ACHN (cell line): ENCODE measurements at regions not wholly inside any gene's neighbourhood (a gene's known extent, or its start where the extent isn't known, plus 50 kb on each side); places are given as distances from the start of the nearest gene placed in this dataset.

ENCODE experiments used
- DNase-seq: peaks from one replicate; pipeline ENCODE4 v3.0.0-alpha.2; 2015
- in situ Hi-C: cut with HindIII; loops from 2 replicates; pipeline ENCODE4 v1.10.0; 2017; ENCODE audit warnings: low sequenced_read_pairs, low pct_ligation_motif_present, low pct_unique_long_range_greater_than_20kb

DNA sequence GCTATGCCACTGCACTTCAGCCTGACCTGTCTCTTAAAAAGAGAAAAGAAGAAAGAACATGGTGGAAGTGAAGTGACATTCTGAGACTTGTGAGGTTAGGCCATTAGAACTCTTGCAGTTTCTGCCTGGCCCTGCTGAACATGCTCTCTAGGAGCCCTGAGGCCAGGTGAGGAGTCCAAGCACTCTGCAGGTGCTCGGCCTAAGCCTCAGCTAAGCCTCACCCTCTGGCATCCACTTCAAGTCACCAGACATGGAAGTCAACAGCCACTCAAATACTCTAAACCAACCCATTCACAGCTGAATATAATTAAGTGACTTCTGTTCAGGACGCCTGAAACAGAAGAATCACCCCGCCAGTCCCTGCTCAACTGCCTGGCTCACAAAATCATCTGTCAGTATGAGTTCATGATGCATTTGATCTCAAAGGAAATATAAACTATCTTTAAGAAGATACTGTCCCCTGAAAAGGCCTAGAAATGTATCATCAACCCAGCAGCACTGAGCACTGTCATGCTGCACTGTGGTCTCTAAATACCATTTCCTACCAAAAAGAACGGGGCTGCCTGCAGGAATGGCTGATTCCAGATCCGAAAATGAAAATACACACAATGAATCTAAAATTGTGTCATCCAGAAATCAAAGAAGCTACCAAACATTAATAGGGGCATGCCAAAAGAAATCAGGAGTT is 118.8 kb downstream of the PSMG1 start:
- in situ Hi-C loops: no loop called here
- no peak for DNase-seq

DNA sequence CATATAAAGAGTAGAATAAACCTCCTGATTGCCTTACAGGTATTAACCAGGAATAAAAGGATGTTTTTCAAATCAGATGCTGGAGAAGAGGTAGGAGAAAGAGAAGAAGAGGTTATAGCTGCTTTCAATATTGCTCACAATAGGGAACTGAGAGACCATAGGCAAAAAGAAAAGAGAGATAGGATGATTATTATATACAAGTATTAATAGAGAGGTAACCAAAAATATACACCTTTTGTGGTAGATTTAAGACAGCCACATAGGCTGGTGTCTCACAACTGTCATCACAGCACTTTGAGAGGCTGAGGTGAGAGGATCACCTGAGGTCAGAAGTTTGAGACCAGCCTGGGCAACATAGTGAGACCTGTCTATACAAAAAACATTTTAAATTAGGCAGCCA is 119.7 kb downstream of the PSMG1 start:
- in situ Hi-C loops: no loop called here
- no peak for DNase-seq

DNA sequence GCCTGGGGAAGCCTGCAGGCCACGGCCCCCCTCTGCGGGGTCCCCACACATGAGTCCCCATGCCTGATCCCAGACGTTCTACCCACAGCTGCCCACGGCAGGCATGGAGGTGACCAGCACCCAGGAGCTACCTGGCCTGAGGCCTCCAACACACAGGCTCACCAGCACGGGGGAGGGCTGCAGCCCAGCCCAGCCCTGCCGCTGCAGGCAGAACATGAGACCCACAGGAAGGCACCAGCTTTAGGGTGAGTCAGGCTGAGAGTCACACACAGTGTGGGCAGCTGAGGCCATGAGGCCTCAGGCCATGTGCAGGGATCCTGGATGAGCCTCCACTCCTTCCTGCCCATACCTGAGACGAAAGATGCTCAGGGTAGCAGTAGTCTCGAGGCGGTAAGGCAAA is 121.1 kb downstream of the PSMG1 start:
- in situ Hi-C loops: no loop called here
- DNase-seq: no peak

DNA sequence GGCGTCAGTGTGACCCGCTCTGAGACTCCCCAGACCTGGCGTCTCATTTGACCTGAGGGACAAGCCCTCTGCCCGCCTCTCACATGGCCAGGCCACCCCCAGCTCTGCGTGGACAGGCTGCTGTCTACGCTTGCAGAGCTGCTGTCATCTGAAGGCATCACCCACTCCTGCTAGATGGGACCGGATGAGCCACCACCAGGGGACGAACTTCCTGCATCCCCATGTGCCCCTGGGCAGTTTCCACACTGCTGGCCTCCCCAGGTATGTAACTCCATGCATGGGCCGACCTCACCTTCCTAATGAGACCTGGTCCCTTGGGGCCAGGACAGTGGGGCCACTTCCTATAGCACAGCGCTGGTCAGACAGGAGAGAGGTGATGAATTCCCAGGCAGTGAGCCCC is 121.5 kb downstream of the PSMG1 start:
- no peak for DNase-seq
- in situ Hi-C loops: no loop called here

DNA sequence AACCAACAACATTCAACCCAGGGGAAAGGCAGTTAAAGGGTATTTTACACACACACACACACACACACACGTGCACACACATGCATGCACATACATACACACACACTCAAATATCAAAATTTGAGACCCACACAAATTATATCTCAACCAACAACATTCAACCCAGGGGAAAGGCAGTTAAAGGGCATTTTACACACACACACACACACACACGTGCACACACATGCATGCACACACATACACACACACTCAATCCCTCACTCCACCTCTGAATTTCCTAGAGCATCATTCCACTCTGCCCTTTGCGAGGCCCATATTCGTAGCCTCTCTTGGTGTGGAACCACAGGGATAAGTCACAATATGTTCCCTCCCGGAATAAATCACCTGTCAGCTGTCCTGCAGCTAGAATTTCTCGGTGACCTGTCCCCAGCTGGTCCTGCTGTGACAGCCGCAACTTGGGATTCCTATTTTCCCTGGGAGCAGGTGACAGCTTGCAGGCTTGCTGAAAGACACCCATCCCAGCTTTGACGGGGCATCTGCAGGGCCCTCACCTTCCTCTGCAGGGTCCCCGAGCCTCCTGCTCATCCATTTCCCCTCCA is 122.7 kb downstream of the PSMG1 start:
- in situ Hi-C loops: no loop called here
- DNase-seq: no peak

DNA sequence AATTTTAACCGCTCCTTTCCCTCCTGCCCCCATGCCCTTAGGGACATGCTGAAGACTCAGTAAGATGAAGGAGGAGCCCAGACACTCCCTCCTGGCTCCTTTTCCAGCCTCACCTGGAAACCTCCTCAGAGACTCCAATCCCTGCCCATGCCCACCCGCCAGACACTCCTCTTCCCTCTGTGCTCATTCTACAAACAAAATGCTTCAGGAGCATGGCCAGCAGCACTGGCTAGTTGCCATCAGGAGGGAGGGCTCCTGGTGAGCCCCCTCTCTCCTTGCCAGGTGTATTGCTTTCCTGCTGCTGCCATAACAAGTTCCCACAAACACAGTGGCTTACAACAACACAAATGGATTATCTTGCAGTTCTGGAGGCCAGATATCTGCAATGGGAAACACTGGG is 126.1 kb downstream of the PSMG1 start:
- in situ Hi-C loops: no loop called here
- no peak for DNase-seq

DNA sequence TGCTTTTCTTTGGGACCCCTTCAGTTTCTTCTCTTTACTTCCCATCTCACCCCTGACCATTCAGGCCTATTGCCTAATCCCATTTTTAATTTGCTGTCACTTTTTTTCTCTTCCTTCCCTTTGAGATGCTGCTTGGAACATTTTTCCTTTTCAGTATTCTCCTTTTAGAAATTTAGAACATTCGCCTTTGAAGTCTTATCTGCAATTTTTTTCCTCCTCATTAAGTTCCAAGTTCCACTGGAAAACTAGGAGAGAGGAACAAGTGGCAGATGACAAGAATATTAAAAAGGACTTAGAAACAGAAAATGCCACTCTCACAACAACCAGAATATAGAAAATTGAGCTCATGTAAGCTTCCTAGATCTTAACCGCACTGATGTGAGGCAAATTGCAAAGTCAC is 126.6 kb downstream of the PSMG1 start:
- in situ Hi-C loops: no loop called here
- DNase-seq: no peak

DNA sequence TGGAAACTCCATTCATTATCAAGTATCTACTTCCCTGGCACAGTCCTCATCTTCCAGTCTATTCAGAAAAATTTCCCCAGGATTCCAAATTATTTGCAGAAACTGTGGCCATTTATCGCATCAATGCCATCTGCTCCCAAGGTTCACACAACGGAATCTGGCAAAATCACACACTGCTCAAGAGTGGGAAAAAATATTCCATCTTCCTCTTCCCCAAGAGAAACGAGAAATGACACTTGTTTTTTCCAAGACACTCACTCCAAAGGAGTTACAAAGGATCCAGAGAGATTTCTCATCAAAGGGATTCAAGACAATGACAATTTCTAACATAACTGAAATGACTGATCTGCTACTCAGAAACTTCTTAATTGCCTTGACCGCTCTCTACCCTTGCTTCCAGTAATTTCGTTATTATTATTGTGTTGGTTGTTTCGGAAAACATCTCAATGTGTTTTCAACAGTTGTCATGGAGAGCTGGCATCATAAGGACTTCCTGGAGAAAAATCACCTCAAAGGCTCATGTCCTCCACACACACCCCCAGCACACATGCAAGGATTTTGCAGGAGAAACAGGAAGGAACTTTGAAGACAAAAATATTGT is 128.0 kb downstream of the PSMG1 start:
- in situ Hi-C loops: no loop called here
- no peak for DNase-seq

DNA sequence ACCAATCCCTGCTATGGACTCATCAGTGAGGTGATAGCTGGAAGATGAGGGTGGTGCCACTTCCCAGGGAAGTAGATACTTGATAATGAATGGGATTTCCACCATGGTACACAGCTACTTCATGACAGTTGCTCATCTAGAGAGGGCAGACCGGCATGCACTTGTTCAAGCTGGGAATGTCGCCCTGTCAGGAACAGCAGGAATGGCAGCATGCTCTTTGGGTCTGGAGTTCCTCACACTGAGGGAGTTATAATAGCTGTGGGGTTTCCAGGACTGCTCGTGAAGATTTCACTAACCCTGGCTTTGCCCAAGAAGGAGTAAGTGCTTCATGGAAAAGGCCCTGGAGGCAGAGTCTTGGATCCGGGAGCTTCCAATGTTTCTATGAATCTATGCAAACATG is 129.2 kb downstream of the PSMG1 start:
- no peak for DNase-seq
- in situ Hi-C loops: no loop called here

DNA sequence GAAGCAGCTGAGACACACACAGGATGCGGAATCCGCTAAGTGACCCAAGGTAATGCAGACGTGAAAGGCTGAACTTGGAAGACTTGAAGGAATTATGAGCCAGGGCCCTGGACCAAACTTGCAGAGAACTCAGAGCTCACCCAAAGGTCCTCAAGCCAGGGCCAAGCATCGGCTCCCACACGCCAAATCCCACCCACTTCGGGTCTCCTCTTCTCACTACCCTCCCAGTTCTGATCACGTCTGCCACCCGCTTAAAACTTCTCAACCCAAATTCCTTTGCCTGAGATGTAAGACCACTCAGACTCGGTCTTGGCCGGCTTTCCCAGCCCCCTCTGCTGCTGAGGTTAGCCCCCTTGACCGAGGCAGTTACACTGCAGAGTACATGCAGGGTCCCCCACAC is 130.1 kb downstream of the PSMG1 start:
- DNase-seq: no peak
- in situ Hi-C loops: no loop called here

DNA sequence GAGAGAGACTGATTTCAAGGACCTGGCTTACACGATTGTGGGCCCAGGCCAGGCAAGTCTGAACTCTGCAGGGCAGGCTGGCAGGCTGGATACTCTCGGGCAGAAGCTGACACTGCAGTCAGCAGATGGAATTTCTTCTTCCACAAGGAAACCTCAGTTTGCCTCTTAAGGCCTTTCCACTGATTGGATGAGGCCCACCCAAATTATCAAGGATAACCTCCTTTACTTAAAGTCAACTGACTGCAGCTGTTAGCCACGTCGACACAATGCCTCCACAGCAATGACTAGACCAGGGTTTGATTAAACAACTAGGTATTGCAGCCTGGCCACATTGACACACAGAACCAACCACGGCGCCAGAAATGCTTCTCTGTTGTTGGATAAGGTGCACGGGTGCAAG is 130.5 kb downstream of the PSMG1 start:
- no peak for DNase-seq

DNA sequence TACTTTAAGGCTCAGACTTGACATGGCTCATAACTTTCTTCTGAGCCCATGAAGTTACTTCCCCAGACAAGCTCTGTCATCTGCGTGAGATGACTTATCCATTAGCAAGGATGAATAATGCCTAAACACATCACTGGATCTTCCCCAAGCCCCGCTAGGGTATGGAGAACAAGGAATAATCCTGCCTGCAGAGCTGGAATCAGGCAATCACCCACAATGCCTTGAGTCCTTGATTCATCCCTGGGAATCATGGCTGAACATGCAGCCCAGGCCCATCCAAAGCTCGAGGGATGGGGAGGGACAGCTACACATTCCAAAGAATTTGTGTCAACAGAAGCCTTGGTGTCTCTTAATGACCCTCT is 131.7 kb downstream of the PSMG1 start:
- in situ Hi-C loops: no loop called here
- no peak for DNase-seq

More for the DNA sequence above, 130.5 kb downstream of the PSMG1 start:
- in situ Hi-C loops: no loop called here

DNA sequence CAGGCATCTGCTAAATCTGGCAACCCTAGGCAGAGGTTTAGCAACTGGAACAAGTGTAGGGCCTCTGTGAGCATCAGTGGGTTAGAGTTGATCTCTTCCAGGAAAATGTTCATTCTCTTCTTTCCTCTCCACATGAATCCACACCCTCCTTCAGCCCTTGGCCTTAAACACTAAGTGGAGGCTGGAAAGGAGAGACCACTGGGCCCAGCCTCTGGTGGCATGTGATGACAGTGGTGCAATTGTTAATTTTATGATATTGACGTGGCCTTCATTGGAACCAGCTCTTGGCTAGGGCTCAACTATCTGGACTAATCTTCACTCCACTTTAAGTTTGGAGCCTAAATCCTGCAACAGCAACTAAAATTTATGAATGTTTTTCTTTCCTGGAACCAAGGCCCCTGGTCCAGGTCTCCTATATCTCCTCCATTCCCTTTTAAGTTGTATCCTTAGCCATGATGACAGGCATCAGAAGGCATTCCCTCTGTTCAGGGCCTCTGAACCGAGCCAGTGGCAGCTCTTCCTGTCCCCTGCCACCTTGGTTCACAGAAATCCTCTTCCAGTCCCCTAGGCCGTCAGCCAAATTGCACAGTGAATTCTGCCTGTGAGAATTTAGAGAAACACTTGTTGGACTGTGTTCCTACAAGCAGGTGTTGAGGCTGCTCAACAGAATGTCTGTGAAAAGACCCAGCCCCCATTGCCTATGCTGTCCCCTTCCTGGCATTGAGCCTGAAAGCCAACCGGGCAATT is 132.2 kb downstream of the PSMG1 start:
- DNase-seq: no peak

DNA sequence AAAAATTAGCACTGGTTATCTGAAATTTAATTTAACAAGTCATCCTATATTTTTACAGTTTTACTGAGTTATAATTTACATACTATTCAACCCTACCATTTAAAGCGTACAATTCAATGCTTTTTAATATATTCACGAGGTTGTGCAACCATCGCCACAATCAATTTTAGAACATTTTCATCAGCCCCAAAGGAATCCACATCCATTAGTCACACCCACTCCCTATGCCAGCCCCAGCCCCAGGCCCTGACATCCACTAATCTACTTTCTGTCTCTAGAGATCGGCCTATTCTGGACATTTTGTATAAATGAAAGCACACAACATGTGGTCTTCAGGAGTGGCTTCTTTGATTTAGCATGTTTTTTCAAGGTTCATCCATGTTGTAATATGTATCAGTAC is 134.7 kb downstream of the PSMG1 start:
- in situ Hi-C loops: no loop called here
- no peak for DNase-seq

More for the DNA sequence above, 132.2 kb downstream of the PSMG1 start:
- in situ Hi-C loops: no loop called here

DNA sequence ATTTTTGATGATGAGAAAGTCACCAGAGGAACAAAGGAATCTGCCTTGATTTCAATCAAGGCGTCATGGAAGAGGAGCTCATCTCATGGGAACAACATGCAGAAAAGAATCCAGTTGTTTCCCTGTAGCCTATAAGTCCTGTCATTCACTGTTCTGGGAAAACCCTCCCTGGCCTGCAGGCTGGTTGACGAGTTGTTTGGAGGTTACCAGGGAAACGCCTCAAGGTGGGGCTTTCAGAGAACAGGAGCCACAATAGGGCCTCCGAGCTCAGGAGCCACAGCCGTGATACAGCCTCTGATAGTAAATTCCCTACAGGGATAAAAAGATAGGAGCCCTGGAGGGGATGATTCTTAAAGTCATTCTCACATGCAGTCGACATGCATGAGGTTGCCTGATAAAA is 135.2 kb downstream of the PSMG1 start:
- in situ Hi-C loops: no loop called here
- no peak for DNase-seq

DNA sequence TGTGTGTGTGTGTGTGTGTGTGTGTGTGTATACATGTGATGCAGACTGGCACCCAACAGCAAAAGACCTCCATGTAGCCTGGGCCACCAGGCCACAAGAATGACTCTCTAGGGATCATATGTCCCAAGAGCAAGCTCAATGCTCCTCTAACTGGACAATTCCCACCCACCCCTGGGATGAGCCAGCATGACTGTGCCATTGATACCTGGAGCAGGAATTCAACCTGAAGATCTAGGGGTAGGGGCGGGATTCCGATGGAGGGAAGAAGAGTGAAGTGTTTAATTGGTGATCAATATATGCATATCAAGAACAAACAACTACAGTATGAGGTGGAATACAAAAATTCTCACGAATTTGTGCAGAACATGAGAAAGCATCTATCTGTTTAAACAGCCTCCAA is 136.2 kb downstream of the PSMG1 start:
- DNase-seq: no peak
- in situ Hi-C loops: no loop called here

DNA sequence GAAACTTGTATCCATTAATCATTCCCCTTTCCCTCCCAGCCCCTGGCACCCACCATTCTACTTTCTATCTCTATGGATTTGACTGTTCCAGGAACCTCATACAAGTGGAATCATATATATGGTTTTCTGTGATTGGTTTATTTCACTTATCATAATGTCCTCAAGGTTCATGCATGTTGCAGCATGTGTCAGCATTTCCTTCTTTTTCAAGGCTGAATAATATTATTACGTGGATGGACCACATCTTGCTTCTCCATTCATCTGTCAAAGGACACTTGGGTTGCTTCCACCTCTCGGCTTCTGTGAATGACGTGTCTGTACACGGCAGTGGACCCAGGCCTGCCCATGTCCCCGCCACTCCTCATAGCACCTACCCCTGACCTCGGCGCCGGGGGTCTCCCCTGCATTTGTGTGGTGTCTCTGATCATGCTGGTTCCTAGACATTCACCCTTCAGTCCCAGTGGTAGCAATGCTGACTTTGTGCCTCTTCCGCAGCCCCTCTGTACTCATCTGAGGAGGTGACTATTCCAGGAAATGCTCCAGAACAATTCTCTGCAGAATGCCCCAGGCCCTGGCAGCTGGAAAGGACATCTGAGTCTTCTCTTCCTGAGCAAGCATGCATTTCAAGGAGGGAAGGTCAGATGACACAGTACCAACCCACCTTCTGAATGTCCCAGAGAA is 136.9 kb downstream of the PSMG1 start:
- no peak for DNase-seq
- in situ Hi-C loops: no loop called here

DNA sequence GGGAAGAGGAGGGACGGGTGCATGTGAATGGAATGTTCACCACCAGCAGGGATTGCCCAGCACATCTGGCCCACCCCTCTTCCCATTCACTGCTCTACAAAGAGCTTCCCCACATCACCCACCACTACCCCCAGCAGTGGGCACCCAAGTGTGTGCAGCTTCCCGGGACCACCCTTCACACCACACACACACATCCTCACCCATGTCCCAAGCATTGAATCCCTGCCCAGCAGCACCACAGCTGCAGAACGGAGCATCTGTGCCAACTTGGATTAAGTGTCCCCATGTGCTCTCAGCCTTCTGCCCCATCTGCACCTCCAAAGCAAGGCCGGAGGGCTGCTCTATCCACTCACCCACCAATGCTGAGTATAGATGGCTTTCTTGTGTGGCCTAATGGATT is 141.4 kb downstream of the PSMG1 start:
- in situ Hi-C loops: no loop called here

DNA sequence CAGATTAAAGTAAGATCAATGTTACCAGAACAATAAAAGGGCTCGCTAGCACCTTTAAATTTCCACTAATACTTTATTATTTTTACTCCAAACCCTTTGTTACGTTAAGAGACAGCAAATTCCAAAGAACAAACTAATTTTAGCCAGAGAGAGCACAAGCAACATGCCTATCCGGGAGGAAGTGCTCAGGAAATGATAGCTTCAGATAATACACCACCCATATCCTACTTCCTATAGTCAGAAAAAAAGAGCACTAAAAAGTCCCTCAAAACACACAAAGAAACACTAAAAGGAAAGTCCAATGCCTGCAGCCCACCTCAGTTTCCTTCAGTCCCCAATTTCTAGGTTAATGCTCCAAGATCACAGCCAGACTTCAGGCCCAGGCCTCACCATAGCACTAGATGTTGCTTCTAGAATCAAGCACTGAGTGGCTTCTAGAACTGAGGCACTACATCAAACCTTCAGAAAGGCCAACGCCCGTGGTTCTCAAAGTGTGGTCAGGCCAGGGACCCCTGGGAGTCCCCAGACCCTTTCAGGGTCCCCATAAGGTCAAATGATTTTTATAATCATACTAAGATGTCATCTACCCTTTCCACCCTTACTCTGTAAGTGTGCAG is 142.6 kb downstream of the PSMG1 start:
- in situ Hi-C loops: no loop called here
- no peak for DNase-seq

More for the DNA sequence above, 141.4 kb downstream of the PSMG1 start:
- DNase-seq: no peak
